IMR-90 (cell line): ENCODE measurements at regions not wholly inside any gene's neighbourhood (a gene's known extent, or its start where the extent isn't known, plus 50 kb on each side); places are given as distances from the start of the nearest gene placed in this dataset.

Source experiments
- ATAC-seq: fragments of 200-7000 bp; cut with Tn5 transposase; 2 replicates; pipeline ENCODE4 v1.9.1; 2020; ENCODE audit warnings: low read depth, mild to moderate bottlenecking, moderate library complexity
- BruUV-seq: library from RNA; stranded (reverse); fragments of 400-500 nt; replicated peaks from 2 replicates; lab custom pipeline; 2021; lab: Mats Ljungman, UMichigan
- CTCF ChIA-PET: fragments of 300-600 bp; formaldehyde crosslinking; extraction: SDS; loops from one replicate; lab custom pipeline; 2021; ENCODE audit warnings: antibody characterized with exemption; lab: Yijun Ruan, JAX
- POLR2A ChIA-PET: fragments of 300-600 bp; sonication (Branson Sonifier 250); formaldehyde crosslinking; loops from one replicate; lab custom pipeline; 2022; ENCODE audit warnings: antibody characterized with exemption; ENCODE audit not compliant: unreplicated experiment; lab: Charles Lee
- DNase-seq: peaks from one replicate; pipeline ENCODE4 v3.0.0; 2013
- H2AFZ ChIP-seq: replicated peaks from 2 replicates; pipeline ENCODE3; 2013; ENCODE audit warnings: low read length, mild to moderate bottlenecking; ENCODE audit not compliant: poor library complexity
- H2AK5ac ChIP-seq: 2 replicates; pipeline ENCODE4 v1.6.1; 2013; ENCODE audit warnings: low read depth, low read length, inconsistent platforms
- H2AK9ac ChIP-seq: replicated peaks from 2 replicates; pipeline ENCODE3; 2013; ENCODE audit warnings: mild to moderate bottlenecking, low read depth, low read length, moderate library complexity; ENCODE audit not compliant: poor library complexity
- H2BK120ac ChIP-seq: 2 replicates; pipeline ENCODE4 v1.6.1; 2013; ENCODE audit warnings: low read depth, low read length, inconsistent platforms
- H2BK15ac ChIP-seq: 3 replicates; pipeline ENCODE4 v1.6.1; 2013; ENCODE audit warnings: low read depth, low read length, inconsistent platforms
- H2BK20ac ChIP-seq: 2 replicates; pipeline ENCODE4 v1.6.1; 2013; ENCODE audit warnings: low read depth, mild to moderate bottlenecking, inconsistent platforms, low read length, moderate library complexity
- H2BK5ac ChIP-seq: 2 replicates; pipeline ENCODE4 v1.6.1; 2013; ENCODE audit warnings: mild to moderate bottlenecking, low read depth, low read length, inconsistent platforms; ENCODE audit not compliant: poor library complexity, severe bottlenecking
- H3K14ac ChIP-seq: replicated peaks from 2 replicates; pipeline ENCODE4 v1.6.1; 2013; ENCODE audit warnings: low read depth, low read length, inconsistent platforms
- H3K18ac ChIP-seq: 2 replicates; pipeline ENCODE4 v1.6.1; 2013; ENCODE audit warnings: low read depth, low read length, control low read depth
- H3K23ac ChIP-seq: 2 replicates; pipeline ENCODE4 v1.6.1; 2013; ENCODE audit warnings: low read depth, low read length, inconsistent platforms
- H3K27ac ChIP-seq: 2 replicates; pipeline ENCODE4 v1.5.1; 2013; ENCODE audit warnings: mild to moderate bottlenecking, control low read depth, low read length; ENCODE audit not compliant: insufficient read depth
- H3K27me3 ChIP-seq: 2 replicates; pipeline ENCODE4 v1.6.1; 2013; ENCODE audit warnings: low read length; ENCODE audit not compliant: control insufficient read depth, insufficient read depth
- H3K36me3 ChIP-seq: 2 replicates; pipeline ENCODE4 v1.6.1; 2013; ENCODE audit warnings: low read length, mixed read lengths; ENCODE audit not compliant: control insufficient read depth, insufficient read depth
- H3K4ac ChIP-seq: 2 replicates; pipeline ENCODE4 v1.6.1; 2013; ENCODE audit warnings: low read depth, low read length, inconsistent platforms
- H3K4me1 ChIP-seq: 2 replicates; pipeline ENCODE4 v1.6.1; 2013; ENCODE audit warnings: low read length, mixed read lengths; ENCODE audit not compliant: control insufficient read depth, insufficient read depth
- H3K4me2 ChIP-seq: 2 replicates; pipeline ENCODE4 v1.6.1; 2013; ENCODE audit warnings: low read depth, mild to moderate bottlenecking, control low read depth, low read length, moderate library complexity
- H3K4me3 ChIP-seq: 2 replicates; pipeline ENCODE4 v1.5.1; 2013; ENCODE audit warnings: low read depth, mild to moderate bottlenecking, control low read depth, low read length, moderate library complexity; ENCODE audit not compliant: insufficient read depth
- H3K56ac ChIP-seq: 2 replicates; pipeline ENCODE4 v1.6.1; 2013; ENCODE audit warnings: low read length, inconsistent platforms; ENCODE audit not compliant: insufficient read depth; ENCODE audit errors: extremely low read depth
- H3K79me1 ChIP-seq, 2 experiments: 2 replicates each; pipeline ENCODE4 v1.6.1; 2013; ENCODE audit warnings: low read length in 2 of 2, inconsistent platforms in 1 of 2, low read depth in 1 of 2
- H3K9ac ChIP-seq: 2 replicates; pipeline ENCODE4 v1.6.1; 2013; ENCODE audit warnings: low read depth, low read length, control low read depth
- H3K9me1 ChIP-seq: 2 replicates; pipeline ENCODE4 v1.6.1; 2013; ENCODE audit warnings: low read length, inconsistent platforms; ENCODE audit not compliant: insufficient read depth
- H3K9me3 ChIP-seq: 2 replicates; pipeline ENCODE4 v1.6.1; 2013; ENCODE audit warnings: low read length; ENCODE audit not compliant: control insufficient read depth, insufficient read depth
- H4K20me1 ChIP-seq: 2 replicates; pipeline ENCODE4 v1.6.1; 2013; ENCODE audit warnings: low read length, inconsistent platforms; ENCODE audit not compliant: insufficient read depth
- H4K5ac ChIP-seq: 2 replicates; pipeline ENCODE4 v1.6.1; 2013; ENCODE audit warnings: mild to moderate bottlenecking, low read depth, low read length, control low read depth
- H4K8ac ChIP-seq, 2 experiments: 2 replicates each; pipeline ENCODE4 v1.6.1; 2013; ENCODE audit warnings: low read depth in 2 of 2, low read length in 2 of 2, control low read depth in 1 of 2, inconsistent platforms in 1 of 2
- H4K91ac ChIP-seq: 2 replicates; pipeline ENCODE4 v1.6.1; 2013; ENCODE audit warnings: low read depth, low read length, inconsistent platforms; ENCODE audit not compliant: insufficient read depth
- CEBPB ChIP-seq: IDR thresholded peaks from 2 replicates; pipeline ENCODE4 v1.6.1; 2012; ENCODE audit warnings: low read depth, low read length, improper control_type of control experiment
- MAFK ChIP-seq: IDR thresholded peaks from 2 replicates; pipeline ENCODE4 v1.6.1; 2012; ENCODE audit warnings: low read depth, low read length, improper control_type of control experiment
- WGBS, 2 experiments: methylation state at CpG; one replicate each; pipeline versions ENCODE4 v1.1.5 to v1.1.7; 2013; ENCODE audit warnings: missing lambda C conversion rate in 2 of 2; ENCODE audit not compliant: insufficient read length in 1 of 2; ENCODE audit errors: extremely low coverage in 2 of 2; 5-methylcytosine and 5-hydroxymethylcytosine counted together
- dilution Hi-C: fragments of 300-500 bp; cut with HindIII; formaldehyde crosslinking; loops from one replicate; pipeline ENCODE4 v1.14.3; 2018; ENCODE audit warnings: low sequenced_read_pairs; ENCODE audit not compliant: unreplicated experiment
- in situ Hi-C: fragments of 300-500 bp; cut with MboI; formaldehyde crosslinking; loops from 3 replicates; pipeline ENCODE4 v1.14.3; 2019; ENCODE audit warnings: low sequenced_read_pairs, inconsistent platforms, mixed read lengths
- intact Hi-C: fragments of 100-400 bp; cut with micrococcal nuclease; formaldehyde crosslinking; loops from 2 replicates; pipeline ENCODE4 v1.10.0; 2022

DNA sequence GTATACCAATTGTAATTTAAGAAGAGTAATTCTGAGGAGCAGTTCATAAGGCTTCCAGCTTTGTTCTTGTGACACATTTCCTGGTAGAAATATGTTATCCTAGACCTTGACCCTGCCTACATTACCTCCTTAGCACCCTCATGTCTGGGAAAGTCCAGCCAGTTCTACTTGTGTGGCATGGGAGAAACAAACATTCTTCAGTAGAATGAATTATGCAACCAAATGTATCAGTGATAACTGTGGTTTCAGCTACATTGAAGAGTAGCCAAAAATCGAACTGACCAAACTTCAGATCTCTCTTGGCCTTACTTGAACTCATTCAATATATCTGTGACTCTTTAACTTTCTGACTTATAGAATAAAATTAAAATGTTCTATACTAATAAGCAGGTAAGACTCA is 308.1 kb upstream of the LYPLAL1 start:
- Histone ChIP-seq H3K56ac (no peak overlapping the region), H3K9ac (no peak overlapping the region), H3K18ac (no peak overlapping the region), H3K79me1 (no peaks in the 10 kb centered on the region), H3K4me3 (no peak overlapping the region), H3K14ac (no peak overlapping the region), H4K5ac (no peak overlapping the region), H2AFZ (no peak overlapping the region), H3K9me3 (no peaks in the 10 kb centered on the region), H2BK5ac (no peak overlapping the region), H3K36me3 (no peaks in the 10 kb centered on the region), H2AK5ac (no peak overlapping the region), H3K4ac (no peak overlapping the region), H4K91ac (no peak overlapping the region), H3K23ac (no peak overlapping the region), H3K4me2 (no peak overlapping the region), H3K4me1 (no peaks in the 10 kb centered on the region; the same call in 1 of the 2 replicates), H3K9me1 (no peaks in the 10 kb centered on the region), H2BK15ac (no peak overlapping the region; the same call in 2 of the 3 replicates), H3K27ac (no peak overlapping the region), H3K27me3 (no peaks in the 10 kb centered on the region), H2AK9ac (no peak overlapping the region), H2BK20ac (no peak overlapping the region), H4K8ac (no peak overlapping the region), H2BK120ac (no peak overlapping the region), H4K20me1 (no peaks in the 10 kb centered on the region)
- peak; percentile 47 for DNase-seq
- in situ Hi-C loops: no loop called here
- no peak; the same call in 1 of the 2 replicates for ATAC-seq
- intact Hi-C loops: loop anchor here (10.0 kb wide), 1 partner anchor 519 kb away; no protein-coding TSS in a partner anchor
- BruUV-seq: no TSS peak
- POLR2A ChIA-PET: no interaction called here
- CTCF ChIA-PET: no interaction called here
- TF ChIP-seq CEBPB (peak; percentile 51; the same call in 1 of the 2 replicates), MAFK (no peak)
- dilution Hi-C loops: no loop called here
- no CpG with 5 or more reads among the region's 1 CpG for WGBS, 2 experiments
